H9 (cell line): ENCODE measurements at regions not wholly inside any gene's neighbourhood (a gene's known extent, or its start where the extent isn't known, plus 50 kb on each side); places are given as distances from the start of the nearest gene placed in this dataset.

Experiments
- DNase-seq: peaks from one replicate; pipeline ENCODE4 v3.0.0-alpha.2; 2017
- H2AFZ ChIP-seq: one replicate; pipeline ENCODE4 v1.6.1; 2013; ENCODE audit warnings: mild to moderate bottlenecking, low read length, control low read depth, moderate library complexity
- H2AK5ac ChIP-seq: 2 replicates; pipeline ENCODE4 v1.6.1; 2013; ENCODE audit warnings: low read length, control low read depth, mixed read lengths; ENCODE audit not compliant: insufficient read length
- H2BK120ac ChIP-seq: one replicate; pipeline ENCODE4 v1.6.1; 2013; ENCODE audit warnings: low read depth, mild to moderate bottlenecking, low read length, control low read depth, inconsistent platforms; ENCODE audit not compliant: poor library complexity, severe bottlenecking
- H2BK12ac ChIP-seq: 2 replicates; pipeline ENCODE4 v1.6.1; 2013; ENCODE audit warnings: low read length, control low read depth, mixed read lengths, low read depth; ENCODE audit not compliant: insufficient read length
- H2BK15ac ChIP-seq: 2 replicates; pipeline ENCODE4 v1.6.1; 2013; ENCODE audit warnings: low read depth, low read length, control low read depth
- H2BK20ac ChIP-seq: one replicate; pipeline ENCODE4 v1.6.1; 2013; ENCODE audit warnings: low read depth, mild to moderate bottlenecking, low read length, control low read depth, inconsistent platforms; ENCODE audit not compliant: poor library complexity, severe bottlenecking
- H2BK5ac ChIP-seq: 2 replicates; pipeline ENCODE4 v1.6.1; 2013; ENCODE audit warnings: low read length, control low read depth, mixed read lengths; ENCODE audit not compliant: insufficient read length
- H3K14ac ChIP-seq: 2 replicates; pipeline ENCODE4 v1.6.1; 2013; ENCODE audit warnings: low read length, control low read depth; ENCODE audit not compliant: insufficient read depth
- H3K18ac ChIP-seq: 2 replicates; pipeline ENCODE4 v1.6.1; 2013; ENCODE audit warnings: low read depth, mild to moderate bottlenecking, mixed read lengths, low read length, control low read depth; ENCODE audit not compliant: insufficient read length
- H3K23ac ChIP-seq: 2 replicates; pipeline ENCODE4 v1.6.1; 2013; ENCODE audit warnings: low read length, control low read depth, mixed read lengths, low read depth; ENCODE audit not compliant: insufficient read length
- H3K23me2 ChIP-seq: 2 replicates; pipeline ENCODE4 v1.6.1; 2013; ENCODE audit warnings: low read depth, mild to moderate bottlenecking, mixed read lengths, low read length, control low read depth; ENCODE audit not compliant: insufficient read length, poor library complexity, severe bottlenecking
- H3K27ac ChIP-seq: 2 replicates; pipeline ENCODE4 v1.5.1; 2013; ENCODE audit warnings: low read length, control low read depth, mixed read lengths, low read depth; ENCODE audit not compliant: insufficient read length
- H3K27me3 ChIP-seq: 2 replicates; pipeline ENCODE4 v1.6.1; 2013; ENCODE audit warnings: low read length, control low read depth, inconsistent platforms; ENCODE audit not compliant: insufficient read depth
- H3K4ac ChIP-seq: 2 replicates; pipeline ENCODE4 v1.6.1; 2013; ENCODE audit warnings: low read depth, mild to moderate bottlenecking, control low read depth, inconsistent platforms, low read length, moderate library complexity
- H3K4me1 ChIP-seq: 2 replicates; pipeline ENCODE4 v1.6.1; 2013; ENCODE audit warnings: low read length, control low read depth, inconsistent platforms; ENCODE audit not compliant: insufficient read depth
- H3K4me2 ChIP-seq: 2 replicates; pipeline ENCODE4 v1.6.1; 2013; ENCODE audit warnings: low read length, control low read depth, mixed read lengths; ENCODE audit not compliant: insufficient read length, insufficient read depth
- H3K56ac ChIP-seq: 2 replicates; pipeline ENCODE4 v1.6.1; 2013; ENCODE audit warnings: low read depth, mild to moderate bottlenecking, mixed read lengths, low read length, control low read depth; ENCODE audit not compliant: insufficient read length
- H3K79me1 ChIP-seq: 2 replicates; pipeline ENCODE4 v1.6.1; 2013; ENCODE audit warnings: low read depth, mild to moderate bottlenecking, moderate library complexity, low read length, control low read depth, inconsistent platforms; ENCODE audit not compliant: insufficient read depth, poor library complexity, severe bottlenecking
- H3K79me2 ChIP-seq: 2 replicates; pipeline ENCODE4 v1.6.1; 2013; ENCODE audit warnings: low read length, control low read depth, inconsistent platforms; ENCODE audit not compliant: insufficient read depth
- H3K9ac ChIP-seq: 2 replicates; pipeline ENCODE4 v1.6.1; 2013; ENCODE audit warnings: low read length, control low read depth, mixed read lengths; ENCODE audit not compliant: insufficient read length; ENCODE audit errors: extremely low read depth
- H3K9me3 ChIP-seq: one replicate; pipeline ENCODE4 v1.6.1; 2013; ENCODE audit warnings: low read depth, low read length, inconsistent platforms; ENCODE audit not compliant: control insufficient read depth
- H3T11ph ChIP-seq: one replicate; pipeline ENCODE4 v1.6.1; 2013; ENCODE audit warnings: mild to moderate bottlenecking, low read length, control low read depth, inconsistent platforms
- H4K20me1 ChIP-seq: one replicate; pipeline ENCODE4 v1.6.1; 2013; ENCODE audit not compliant: control insufficient read depth, insufficient read length, insufficient read depth
- H4K5ac ChIP-seq: 2 replicates; pipeline ENCODE4 v1.6.1; 2013; ENCODE audit warnings: low read depth, mild to moderate bottlenecking, mixed read lengths, low read length, control low read depth; ENCODE audit not compliant: insufficient read length
- H4K8ac ChIP-seq: replicated peaks from 2 replicates; pipeline ENCODE4 v1.6.1; 2013; ENCODE audit warnings: low read length, control low read depth, mixed read lengths, low read depth; ENCODE audit not compliant: insufficient read length
- H4K91ac ChIP-seq: 2 replicates; pipeline ENCODE4 v1.6.1; 2013; ENCODE audit warnings: low read depth, mild to moderate bottlenecking, moderate library complexity, mixed read lengths, low read length, control low read depth; ENCODE audit not compliant: insufficient read length
- H3K27ac Mint-ChIP-seq, 3 experiments: 2 replicates in 2 of 3; 3 replicates in 1 of 3; pipeline ENCODE4 v1.8.0; 2020 to 2021; ENCODE audit warnings: mixed read lengths in 3 of 3, mild to moderate bottlenecking in 1 of 3, moderate library complexity in 1 of 3
- H3K27me3 Mint-ChIP-seq: 2 replicates; pipeline ENCODE4 v1.8.0; 2021; ENCODE audit warnings: low read depth, mild to moderate bottlenecking, moderate library complexity, mixed read lengths
- H3K36me3 Mint-ChIP-seq, 3 experiments: 2 replicates in 2 of 3; 3 replicates in 1 of 3; pipeline ENCODE4 v1.8.0; 2020 to 2021; ENCODE audit warnings: low read depth in 3 of 3, mixed read lengths in 3 of 3; ENCODE audit not compliant: insufficient read depth in 1 of 3
- H3K4me1 Mint-ChIP-seq, 2 experiments: 2 replicates each; pipeline ENCODE4 v1.8.0; 2020; ENCODE audit warnings: mixed read lengths in 2 of 2
- H3K4me3 Mint-ChIP-seq, 2 experiments: 2 replicates in 1 of 2; 3 replicates in 1 of 2; pipeline ENCODE4 v1.8.0; 2020 to 2021; ENCODE audit warnings: mild to moderate bottlenecking in 2 of 2, mixed read lengths in 2 of 2, moderate library complexity in 1 of 2
- H3K9me3 Mint-ChIP-seq, 2 experiments: 2 replicates in 1 of 2; 3 replicates in 1 of 2; pipeline ENCODE4 v1.8.0; 2020; ENCODE audit warnings: mild to moderate bottlenecking in 2 of 2, mixed read lengths in 2 of 2, moderate library complexity in 1 of 2
- WGBS: extraction: QIAGEN DNeasy Blood & Tissue Kit; methylation state at CpG from one replicate; pipeline ENCODE4 v1.1.7; 2013; ENCODE audit warnings: missing lambda C conversion rate, low lambda C conversion rate, mixed read lengths; ENCODE audit not compliant: insufficient read length; ENCODE audit errors: extremely low coverage; 5-methylcytosine and 5-hydroxymethylcytosine counted together
- TF ChIP-seq, protein P1 (sequence below): fragments of 200-600 bp; sonication (generic); conservative IDR thresholded peaks from 3 replicates; pipeline ENCODE4 v1.8.0; 2021; ENCODE audit warnings: antibody characterized with exemption, mild to moderate bottlenecking

DNA sequence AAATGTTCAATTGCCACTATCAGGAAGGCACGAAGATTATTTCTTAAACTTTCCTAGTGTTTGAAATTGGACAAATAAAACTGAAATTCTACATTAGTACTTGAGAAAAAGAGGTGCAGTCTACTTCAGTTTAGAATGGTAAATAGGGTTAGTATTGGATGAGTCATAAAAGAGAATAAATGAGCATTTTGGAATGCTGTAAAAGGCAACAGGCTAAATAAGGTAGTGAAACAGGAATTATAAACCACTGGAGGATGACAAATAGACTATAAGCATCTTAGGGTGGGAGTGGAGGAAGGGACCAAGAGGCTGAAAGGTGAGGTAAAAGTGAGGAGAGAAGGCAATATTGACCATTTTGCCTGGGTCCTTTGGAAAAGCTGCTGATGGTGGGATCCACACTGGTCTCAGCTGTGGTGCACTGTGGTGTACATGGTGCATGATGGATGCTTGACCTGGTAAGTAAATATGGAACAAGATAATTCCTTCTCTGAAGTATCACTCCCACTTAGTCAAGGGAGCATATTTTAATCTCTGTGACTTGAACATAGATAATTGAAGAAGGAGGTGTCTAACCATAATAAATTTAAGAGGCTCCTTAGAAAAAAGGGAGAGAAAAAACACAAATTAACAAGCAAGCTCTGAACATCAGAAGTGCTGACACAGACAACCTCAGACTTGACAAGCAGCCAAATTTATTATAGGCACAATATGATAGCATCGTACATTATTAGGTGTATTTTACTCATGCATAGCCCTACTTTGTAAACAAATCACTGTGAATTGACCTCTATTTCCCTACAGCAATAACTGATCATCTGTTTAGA is 76.4 kb upstream of the SCIN start:
- no peak overlapping the region for H3K4me2 ChIP-seq
- H3K79me2 ChIP-seq: no peaks in the 10 kb centered on the region
- Mint-ChIP-seq H3K27ac (no peak overlapping the region), H3K9me3 (peaks cover 7 to 12% of the 10 kb centered on the region in 2 experiments), H3K4me1 (peaks cover 17 to 22% of the 10 kb centered on the region in 2 experiments), H3K36me3 (peaks cover 2 to 10% (median 4%) of the 10 kb centered on the region in 3 experiments; a peak in 6 of 7 replicates), H3K4me3 (no peak overlapping the region), H3K27me3 (no peaks in the 10 kb centered on the region; the same call in 1 of the 2 replicates)
- no peak overlapping the region for H3K4ac ChIP-seq
- no peaks in the 10 kb centered on the region for H3K23me2 ChIP-seq
- no peak overlapping the region for H3K9ac ChIP-seq
- no peak overlapping the region for H4K91ac ChIP-seq
- H2BK15ac ChIP-seq: no peak overlapping the region
- H2AFZ ChIP-seq: no peak overlapping the region
- H4K20me1 ChIP-seq: no peaks in the 10 kb centered on the region
- no peak overlapping the region for H2BK120ac ChIP-seq
- no peak overlapping the region for H3T11ph ChIP-seq
- TF ChIP-seq, protein P1, sequence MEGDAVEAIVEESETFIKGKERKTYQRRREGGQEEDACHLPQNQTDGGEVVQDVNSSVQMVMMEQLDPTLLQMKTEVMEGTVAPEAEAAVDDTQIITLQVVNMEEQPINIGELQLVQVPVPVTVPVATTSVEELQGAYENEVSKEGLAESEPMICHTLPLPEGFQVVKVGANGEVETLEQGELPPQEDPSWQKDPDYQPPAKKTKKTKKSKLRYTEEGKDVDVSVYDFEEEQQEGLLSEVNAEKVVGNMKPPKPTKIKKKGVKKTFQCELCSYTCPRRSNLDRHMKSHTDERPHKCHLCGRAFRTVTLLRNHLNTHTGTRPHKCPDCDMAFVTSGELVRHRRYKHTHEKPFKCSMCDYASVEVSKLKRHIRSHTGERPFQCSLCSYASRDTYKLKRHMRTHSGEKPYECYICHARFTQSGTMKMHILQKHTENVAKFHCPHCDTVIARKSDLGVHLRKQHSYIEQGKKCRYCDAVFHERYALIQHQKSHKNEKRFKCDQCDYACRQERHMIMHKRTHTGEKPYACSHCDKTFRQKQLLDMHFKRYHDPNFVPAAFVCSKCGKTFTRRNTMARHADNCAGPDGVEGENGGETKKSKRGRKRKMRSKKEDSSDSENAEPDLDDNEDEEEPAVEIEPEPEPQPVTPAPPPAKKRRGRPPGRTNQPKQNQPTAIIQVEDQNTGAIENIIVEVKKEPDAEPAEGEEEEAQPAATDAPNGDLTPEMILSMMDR: no peak
- H4K8ac ChIP-seq: no peak overlapping the region
- H3K56ac ChIP-seq: no peak overlapping the region
- WGBS: no CpG with 5 or more reads among the region's 2 CpGs
- H4K5ac ChIP-seq: no peak overlapping the region
- H3K23ac ChIP-seq: no peak overlapping the region
- H3K27ac ChIP-seq: no peak overlapping the region
- H3K27me3 ChIP-seq: no peaks in the 10 kb centered on the region
- H3K9me3 ChIP-seq: no peaks in the 10 kb centered on the region
- H2BK20ac ChIP-seq: no peak overlapping the region
- no peak overlapping the region for H2BK12ac ChIP-seq
- DNase-seq: no peak
- peaks cover 2% of the 10 kb centered on the region; the same call in 1 of the 2 replicates for H3K4me1 ChIP-seq
- no peak overlapping the region for H3K14ac ChIP-seq
- H2AK5ac ChIP-seq: no peak overlapping the region
- no peak overlapping the region for H2BK5ac ChIP-seq
- H3K79me1 ChIP-seq: no peaks in the 10 kb centered on the region
- no peak overlapping the region for H3K18ac ChIP-seq
